Activated CD4-positive, alpha-beta T cell treated with anti-CD3 and anti-CD28 coated beads for 1 hour (primary cell): ENCODE measurements at regions not wholly inside any gene's neighbourhood (a gene's known extent, or its start where the extent isn't known, plus 50 kb on each side); places are given as distances from the start of the nearest gene placed in this dataset.

Source experiments
- DNase-seq: peaks from one replicate; pipeline ENCODE4 v3.0.0-alpha.2; 2020

DNA sequence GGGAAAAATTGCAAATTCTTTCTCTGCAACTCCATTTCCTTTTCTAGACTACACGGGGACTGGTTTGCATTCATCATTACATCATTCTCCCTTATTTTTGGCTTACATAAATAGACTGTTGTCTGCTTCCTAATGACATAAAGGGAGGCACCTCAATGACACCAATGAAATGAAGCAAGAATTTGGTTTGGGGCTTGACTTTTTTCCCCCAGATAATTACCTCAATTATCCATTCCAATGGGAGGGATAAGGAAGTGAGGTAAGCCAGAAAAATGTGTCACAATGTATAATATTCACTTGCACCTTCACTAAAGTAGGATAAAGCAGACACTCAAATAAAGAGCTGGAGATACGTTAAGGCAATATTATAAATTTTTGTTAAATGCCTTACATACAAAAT lies 240.6 kb upstream of the GRIP1 start:
- DNase-seq, result no peak

DNA sequence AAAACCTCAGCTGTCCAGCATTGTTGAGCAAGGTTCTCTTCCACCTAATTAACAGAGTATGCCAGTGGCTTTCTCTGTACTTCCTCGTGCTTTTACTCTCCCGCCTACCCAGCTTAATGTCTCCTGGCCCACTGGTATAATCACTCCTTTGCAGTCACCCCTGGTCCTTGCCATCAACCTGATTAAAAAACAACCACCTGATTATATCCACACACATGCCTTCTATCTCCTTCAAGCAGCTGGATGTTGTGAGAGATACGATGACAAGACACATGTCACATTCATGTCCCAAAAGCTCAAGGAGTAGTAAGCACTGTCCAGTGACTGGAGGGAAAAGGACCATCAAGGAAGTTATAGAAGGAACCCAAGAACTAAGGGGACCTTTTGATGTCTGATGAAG lies 241.3 kb upstream of the GRIP1 start:
- DNase-seq, result no peak

DNA sequence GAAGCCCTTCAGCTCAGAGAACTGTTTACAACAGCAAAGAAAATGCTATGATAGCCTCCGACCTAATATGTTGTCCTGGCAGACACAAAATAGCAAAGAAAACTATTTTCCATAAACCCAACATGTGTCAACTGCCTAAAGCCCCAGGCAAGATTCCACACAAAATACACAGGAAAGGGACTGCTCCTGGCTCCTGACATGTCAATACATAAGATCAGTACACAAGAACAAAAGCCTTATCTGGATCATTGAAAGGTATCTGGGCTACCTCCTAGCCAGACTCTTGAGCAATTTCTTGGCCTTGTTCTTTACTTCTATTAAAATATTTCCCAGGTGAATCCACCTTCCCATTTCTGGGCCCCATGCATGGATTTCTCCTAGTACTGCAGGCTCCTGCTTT lies 242.3 kb upstream of the GRIP1 start:
- DNase-seq, result no peak

- no peak for DNase-seq
Observed at GRCh38 chr12:66925083-66925482, 246.2 kb upstream of the GRIP1 start.

DNA sequence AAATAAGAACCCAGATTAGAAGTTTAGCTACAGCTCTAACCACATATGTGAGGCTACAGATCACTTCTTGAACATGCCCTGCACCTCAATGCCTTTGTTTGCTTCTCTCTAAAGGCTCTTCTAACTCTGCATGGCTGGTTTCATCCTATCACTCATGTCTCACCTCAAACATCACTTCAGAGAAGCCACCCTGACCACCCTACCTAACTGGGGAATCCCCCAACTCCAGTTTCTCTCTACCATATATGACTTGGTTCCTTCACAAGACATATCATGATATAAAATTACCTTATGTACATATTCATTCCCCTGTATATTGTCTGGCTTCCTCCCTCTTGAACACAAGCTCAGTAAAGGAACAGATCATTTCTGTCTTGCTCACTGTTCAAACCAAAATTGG lies 250.2 kb upstream of the GRIP1 start:
- no peak for DNase-seq

DNA sequence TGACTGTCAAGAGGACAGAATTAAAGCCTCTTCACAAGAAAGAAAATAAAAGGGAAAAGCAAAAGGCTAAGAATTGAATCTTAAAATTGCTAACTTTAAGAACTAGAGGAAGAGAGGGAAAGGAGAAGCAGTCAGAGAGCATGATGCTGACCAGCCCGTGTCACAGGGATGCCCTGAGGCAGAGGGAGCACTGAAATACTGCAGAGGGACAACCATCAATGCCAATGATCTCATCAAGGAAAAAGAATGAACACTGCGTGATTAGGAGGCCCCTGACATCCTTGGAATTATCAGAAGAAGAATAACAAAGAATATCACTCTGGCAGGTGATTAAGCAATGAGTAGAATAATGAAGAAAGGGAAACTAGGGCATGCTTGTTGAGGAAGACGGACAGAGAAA lies 252.2 kb upstream of the GRIP1 start:
- no peak for DNase-seq

DNA sequence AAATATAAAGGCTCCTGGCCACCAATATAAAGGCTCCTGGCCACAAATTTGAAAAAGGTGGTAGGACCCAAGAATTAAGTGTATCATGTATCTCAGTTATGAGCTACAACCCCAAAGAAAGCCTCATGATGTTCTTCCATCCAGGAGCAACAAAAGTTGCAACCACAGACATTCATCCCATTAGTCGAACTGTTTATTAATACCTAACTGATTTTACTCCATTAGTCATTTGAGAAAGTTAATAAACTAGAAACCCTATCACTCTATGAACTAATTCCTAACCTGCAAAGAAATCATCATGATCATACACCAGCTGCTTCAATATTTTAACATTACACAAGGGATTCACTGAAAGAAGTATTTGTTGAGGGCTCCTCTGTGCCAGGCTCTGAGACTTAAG lies 253.2 kb upstream of the GRIP1 start:
- DNase-seq, result no peak

DNA sequence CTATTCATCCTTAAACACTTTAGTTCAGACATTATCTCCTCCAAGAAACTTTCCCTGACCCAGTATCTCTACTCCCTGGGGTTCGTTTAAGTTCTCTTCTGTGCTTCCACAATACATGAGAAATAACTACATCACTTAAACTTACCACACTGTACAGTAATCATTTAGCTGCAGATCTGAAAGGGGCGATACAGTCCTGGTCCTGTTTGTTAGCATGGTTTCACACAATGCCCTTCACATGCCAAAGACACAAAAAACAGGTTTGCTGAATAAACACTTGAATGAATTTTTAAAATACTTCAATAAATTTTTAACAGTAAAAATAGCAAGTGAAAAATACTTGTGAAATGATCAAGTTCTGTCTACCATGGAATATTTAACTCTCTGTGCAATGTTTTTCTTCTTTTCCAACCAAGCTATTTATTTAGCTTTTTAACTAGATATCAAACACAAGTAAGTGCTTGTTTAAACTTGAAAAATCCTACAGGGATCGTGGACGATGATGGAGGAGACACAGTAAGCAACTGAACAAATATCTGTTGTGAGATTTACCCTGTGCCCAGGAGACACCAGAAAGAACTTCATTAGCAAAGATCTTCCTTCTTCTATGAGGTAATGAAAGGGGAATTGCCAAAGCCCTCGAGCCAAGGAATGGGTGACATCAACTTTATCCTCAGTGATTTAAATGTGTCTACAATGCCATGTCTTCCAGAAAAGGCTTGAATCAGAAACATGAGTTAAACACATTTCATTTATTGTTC lies 255.6 kb upstream of the GRIP1 start:
- no peak for DNase-seq

DNA sequence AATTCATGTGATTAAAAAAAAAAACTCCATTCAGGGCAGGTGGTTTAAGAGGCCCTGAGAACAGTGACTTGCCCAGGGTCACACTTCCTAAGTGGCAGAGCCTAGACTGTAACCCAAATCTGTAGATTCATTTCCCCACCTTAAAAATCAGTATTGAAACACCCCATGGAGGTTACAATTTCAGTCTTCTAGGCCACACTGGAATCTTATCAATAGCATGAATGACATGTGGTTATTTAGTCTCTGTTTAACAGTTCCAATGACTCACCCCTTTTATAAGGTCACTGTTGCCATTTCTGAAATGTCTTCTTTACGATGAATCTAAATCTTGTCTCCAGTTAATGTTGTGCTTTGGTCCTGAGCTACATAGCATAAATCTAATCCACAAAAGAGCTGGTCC lies 262.3 kb upstream of the GRIP1 start:
- DNase-seq, result no peak

- no peak for DNase-seq
Observed at GRCh38 chr12:66942741-66943465, 264.0 kb upstream of the GRIP1 start.

- no peak for DNase-seq
Observed at GRCh38 chr12:66944365-66944764, 265.5 kb upstream of the GRIP1 start.

DNA sequence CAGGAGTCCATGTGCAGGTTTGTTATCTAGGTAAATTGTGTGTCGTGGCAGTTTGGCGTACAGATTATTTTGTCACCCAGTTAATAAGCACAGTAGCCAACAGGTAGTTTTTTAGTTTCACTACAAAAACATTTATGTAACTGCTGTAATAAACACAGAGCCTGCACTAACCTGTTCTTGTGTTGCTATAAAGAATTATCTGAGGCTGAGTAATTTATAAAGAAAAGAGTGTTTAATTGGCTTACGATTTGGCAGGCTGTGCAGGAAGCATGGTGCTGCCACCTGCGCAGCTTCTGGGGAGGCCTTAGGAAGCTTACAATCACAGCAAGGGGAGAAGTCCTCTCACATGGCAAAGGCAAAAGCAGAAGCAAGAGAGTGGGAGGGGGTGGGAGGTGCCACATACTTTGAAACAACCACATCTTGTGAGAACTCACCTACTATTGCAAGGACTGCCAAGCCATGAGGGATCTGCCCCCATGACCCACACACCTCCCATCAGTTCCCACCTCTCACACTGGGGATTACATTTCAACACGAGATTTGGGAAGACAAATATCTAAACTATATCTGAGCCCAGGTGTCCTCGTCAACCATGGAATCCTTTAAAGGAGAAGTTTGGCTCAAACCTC lies 266.4 kb upstream of the GRIP1 start:
- no peak for DNase-seq

DNA sequence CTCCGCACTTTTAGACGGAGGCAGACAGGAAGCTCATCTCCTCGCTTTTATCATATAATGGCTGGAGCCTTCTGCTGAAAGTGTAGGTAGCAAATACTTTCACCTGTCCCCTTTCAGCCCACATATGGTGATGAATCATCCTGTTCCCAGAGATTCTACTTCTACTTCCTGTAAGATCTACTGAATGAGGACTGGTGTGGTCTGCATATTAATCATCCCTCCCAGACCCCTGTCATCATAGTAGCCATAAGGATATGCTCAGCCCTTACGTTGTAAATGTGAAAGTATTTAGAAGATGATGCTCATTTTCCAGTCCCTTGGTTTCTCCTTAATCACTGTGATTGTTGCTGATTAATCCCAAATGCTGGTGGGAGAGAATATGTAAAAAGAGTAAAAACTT lies 268.2 kb upstream of the GRIP1 start:
- no peak for DNase-seq

- no peak for DNase-seq
Observed at GRCh38 chr12:66952668-66953067, 273.8 kb upstream of the GRIP1 start.

GRCh38 chr12:66956300-66956699 lies 277.4 kb upstream of the GRIP1 start:
- no peak for DNase-seq

GRCh38 chr12:66959276-66959675 lies 280.4 kb upstream of the GRIP1 start:
- no peak for DNase-seq

DNA sequence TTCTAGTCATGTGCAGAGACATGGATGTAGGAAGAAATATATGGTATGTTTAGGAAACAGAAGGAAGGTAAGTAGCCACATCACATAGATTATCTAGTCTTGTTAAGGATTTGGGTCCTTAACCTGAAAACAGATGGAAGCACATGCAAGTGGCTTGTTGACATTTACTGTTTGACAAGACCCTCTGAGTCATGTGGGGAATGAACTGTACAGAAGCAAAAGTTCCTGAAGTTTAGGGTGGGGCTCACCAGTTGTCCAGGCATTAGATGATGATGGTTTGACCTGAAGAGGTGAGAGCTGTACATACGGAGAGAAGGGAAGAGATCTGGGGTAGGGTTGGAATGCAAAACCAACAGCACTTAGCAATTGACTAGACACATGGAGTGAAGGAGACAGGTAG lies 281.1 kb upstream of the GRIP1 start:
- DNase-seq, result no peak

- no peak for DNase-seq
Observed at GRCh38 chr12:66960704-66961690, 282.1 kb upstream of the GRIP1 start.

GRCh38 chr12:66962290-66962689 lies 283.4 kb upstream of the GRIP1 start:
- DNase-seq, result no peak

GRCh38 chr12:66963901-66964300 lies 285.0 kb upstream of the GRIP1 start:
- DNase-seq, result no peak

DNA sequence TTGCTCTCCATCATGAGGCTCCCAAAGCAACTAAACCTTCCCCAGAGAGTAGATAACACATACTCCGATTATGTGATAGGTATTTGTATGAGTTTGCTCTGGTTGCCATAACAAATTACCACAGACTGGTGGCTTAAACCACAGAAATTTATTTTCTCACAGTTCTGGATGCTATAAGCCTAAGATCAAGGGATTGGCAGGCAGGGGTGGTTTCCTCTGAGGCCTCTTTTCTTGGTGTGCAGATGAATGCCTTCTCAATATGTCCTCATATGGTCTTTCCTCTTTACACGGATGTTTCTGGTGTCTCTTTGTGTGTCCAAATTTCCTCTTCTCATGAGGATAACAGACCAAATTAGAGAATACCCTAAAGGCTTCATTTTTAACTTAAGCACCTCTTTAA lies 285.8 kb upstream of the GRIP1 start:
- DNase-seq, result no peak

- no peak for DNase-seq
Observed at GRCh38 chr12:66965621-66966020, 286.7 kb upstream of the GRIP1 start.

DNA sequence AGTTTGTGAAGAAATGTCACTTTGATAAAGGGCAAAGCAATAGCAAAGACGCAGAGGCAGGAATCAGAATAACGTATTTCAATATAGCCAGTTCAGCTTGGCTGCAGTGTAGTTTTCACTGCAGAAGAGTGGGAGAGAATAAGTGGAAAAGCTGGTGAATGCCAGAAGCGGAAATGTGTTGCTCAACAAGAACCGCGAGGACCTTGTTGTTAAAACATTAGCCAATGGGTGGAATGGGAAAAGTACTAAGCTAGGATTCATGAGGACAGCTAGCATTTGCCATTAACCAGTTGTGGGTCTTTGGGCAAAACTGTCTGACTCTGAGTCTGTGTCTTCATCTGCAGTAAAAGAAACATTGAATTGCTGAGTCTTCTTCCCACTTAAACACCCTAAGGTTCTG lies 292.9 kb upstream of the GRIP1 start:
- no peak for DNase-seq
